ENCODE measurements at regions not wholly inside any gene's neighbourhood (a gene's known extent, or its start where the extent isn't known, plus 50 kb on each side); places are given as distances from the start of the nearest gene placed in this dataset.
"Not testable (repeated sequence)": the region's sequence is repeated elsewhere in the genome, so short reads cannot be mapped to it uniquely, and the experiment has no call there.

- Histone ChIP-seq H3K9ac (ENCODE audit: insufficient read length, low read depth) (no peak overlapping the region), H3K27me3 (ENCODE audit: insufficient read depth, insufficient read length) (no peaks in the 10 kb centered on the region), H3K4me3 (ENCODE audit: insufficient read length, low read depth) (no peak overlapping the region), H3K36me3 (ENCODE audit: insufficient read depth, insufficient read length, low read length) (no peaks in the 10 kb centered on the region), H3K9me3 (ENCODE audit: insufficient read depth, low read length) (no peaks in the 10 kb centered on the region), H3K4me1 (ENCODE audit: insufficient read depth, insufficient read length) (no peaks in the 10 kb centered on the region)
- TF ChIP-seq ZNF274 (IDR thresholded peaks at IDR 0.05; ENCODE audit: low read depth, low read length) (no peak), SUZ12 (IDR thresholded peaks at IDR 0.05; ENCODE audit: extremely low read depth, insufficient read depth, insufficient read length) (no peak), YY1 (IDR thresholded peaks at IDR 0.05; ENCODE audit: insufficient read depth, insufficient read length) (no peak)
- no peak for DNase-seq (ENCODE audit: low read depth, low spot score)
These were observed 353.3 kb downstream of the PAX1 start for GRCh38 chr20:22058746-22059145.

- Histone ChIP-seq H3K4me1 (ENCODE audit: insufficient read depth, insufficient read length) (no peaks in the 10 kb centered on the region), H3K9ac (ENCODE audit: insufficient read length, low read depth) (no peak overlapping the region), H3K9me3 (ENCODE audit: insufficient read depth, low read length) (no peaks in the 10 kb centered on the region), H3K27me3 (ENCODE audit: insufficient read depth, insufficient read length) (no peaks in the 10 kb centered on the region), H3K4me3 (ENCODE audit: insufficient read length, low read depth) (no peak overlapping the region), H3K36me3 (ENCODE audit: insufficient read depth, insufficient read length, low read length) (no peaks in the 10 kb centered on the region)
- TF ChIP-seq YY1 (IDR thresholded peaks at IDR 0.05; ENCODE audit: insufficient read depth, insufficient read length) = no peak
- no peak for DNase-seq (ENCODE audit: low read depth, low spot score)
These were observed 350.5 kb downstream of the PAX1 start for GRCh38 chr20:22055981-22056380.

- Histone ChIP-seq H3K9ac (ENCODE audit: insufficient read length, low read depth) (no peak overlapping the region), H3K4me3 (ENCODE audit: insufficient read length, low read depth) (no peak overlapping the region), H3K9me3 (ENCODE audit: insufficient read depth, low read length) (peaks cover 7% of the 10 kb centered on the region; the same call in 1 of the 2 replicates), H3K36me3 (ENCODE audit: insufficient read depth, insufficient read length, low read length) (no peaks in the 10 kb centered on the region), H3K4me1 (ENCODE audit: insufficient read depth, insufficient read length) (no peaks in the 10 kb centered on the region), H3K27me3 (ENCODE audit: insufficient read depth, insufficient read length) (no peaks in the 10 kb centered on the region)
- no peak for DNase-seq (ENCODE audit: low read depth, low spot score)
- TF ChIP-seq ZNF274 (IDR thresholded peaks at IDR 0.05; ENCODE audit: low read depth, low read length) (no peak), YY1 (IDR thresholded peaks at IDR 0.05; ENCODE audit: insufficient read depth, insufficient read length) (no peak), SUZ12 (IDR thresholded peaks at IDR 0.05; ENCODE audit: extremely low read depth, insufficient read depth, insufficient read length) (no peak)
These were observed 346.7 kb downstream of the PAX1 start for GRCh38 chr20:22052025-22052650.

GRCh38 chr20:22045956-22046507, 340.6 kb downstream of the PAX1 start:
- H3K9ac ChIP-seq (ENCODE audit: insufficient read length, low read depth); H3K27me3 ChIP-seq (ENCODE audit: insufficient read depth, insufficient read length); DNase-seq (ENCODE audit: low read depth, low spot score); H3K36me3 ChIP-seq (ENCODE audit: insufficient read depth, insufficient read length, low read length); H3K4me1 ChIP-seq (ENCODE audit: insufficient read depth, insufficient read length); H3K4me3 ChIP-seq (ENCODE audit: insufficient read length, low read depth): not testable (repeated sequence)
- peaks cover 11% of the 10 kb centered on the region; the same call in 1 of the 2 replicates for H3K9me3 ChIP-seq (ENCODE audit: insufficient read depth, low read length)

- no peaks in the 10 kb centered on the region for H3K9me3 ChIP-seq (ENCODE audit: insufficient read depth, low read length)
These were observed 322.0 kb downstream of the PAX1 start for GRCh38 chr20:22027423-22027822.

GRCh38 chr20:22020201-22020600, 314.7 kb downstream of the PAX1 start:
- H3K36me3 ChIP-seq (ENCODE audit: insufficient read depth, insufficient read length, low read length) = no peaks in the 10 kb centered on the region
- H3K9me3 ChIP-seq (ENCODE audit: insufficient read depth, low read length) = no peaks in the 10 kb centered on the region
- H3K9ac ChIP-seq (ENCODE audit: insufficient read length, low read depth) = no peak overlapping the region
- no peak overlapping the region for H3K4me3 ChIP-seq (ENCODE audit: insufficient read length, low read depth)
- TF ChIP-seq YY1 (IDR thresholded peaks at IDR 0.05; ENCODE audit: insufficient read depth, insufficient read length) (no peak), SUZ12 (IDR thresholded peaks at IDR 0.05; ENCODE audit: extremely low read depth, insufficient read depth, insufficient read length) (no peak), ZNF274 (IDR thresholded peaks at IDR 0.05; ENCODE audit: low read depth, low read length) (no peak)
- H3K4me1 ChIP-seq (ENCODE audit: insufficient read depth, insufficient read length) = no peaks in the 10 kb centered on the region
- DNase-seq (ENCODE audit: low read depth, low spot score) = no peak
- no peaks in the 10 kb centered on the region for H3K27me3 ChIP-seq (ENCODE audit: insufficient read depth, insufficient read length)

More at GRCh38 chr20:22027423-22027822, 322.0 kb downstream of the PAX1 start:
- no peak overlapping the region for H3K9ac ChIP-seq (ENCODE audit: insufficient read length, low read depth)
- no peak overlapping the region for H3K4me3 ChIP-seq (ENCODE audit: insufficient read length, low read depth)
- H3K27me3 ChIP-seq (ENCODE audit: insufficient read depth, insufficient read length) = no peaks in the 10 kb centered on the region
- TF ChIP-seq SUZ12 (IDR thresholded peaks at IDR 0.05; ENCODE audit: extremely low read depth, insufficient read depth, insufficient read length) (no peak), YY1 (IDR thresholded peaks at IDR 0.05; ENCODE audit: insufficient read depth, insufficient read length) (no peak), ZNF274 (IDR thresholded peaks at IDR 0.05; ENCODE audit: low read depth, low read length) (no peak)
- no peak for DNase-seq (ENCODE audit: low read depth, low spot score)
- peaks cover 2% of the 10 kb centered on the region for H3K4me1 ChIP-seq (ENCODE audit: insufficient read depth, insufficient read length)
- no peaks in the 10 kb centered on the region for H3K36me3 ChIP-seq (ENCODE audit: insufficient read depth, insufficient read length, low read length)

GRCh38 chr20:22008456-22008855, 303.0 kb downstream of the PAX1 start:
- TF ChIP-seq SUZ12 (IDR thresholded peaks at IDR 0.05; ENCODE audit: extremely low read depth, insufficient read depth, insufficient read length) = no peak
- TF ChIP-seq ZNF274 (IDR thresholded peaks at IDR 0.05; ENCODE audit: low read depth, low read length) = no peak
- TF ChIP-seq YY1 (IDR thresholded peaks at IDR 0.05; ENCODE audit: insufficient read depth, insufficient read length) = no peak

More at GRCh38 chr20:22008456-22008855, 303.0 kb downstream of the PAX1 start:
- H3K36me3 ChIP-seq (ENCODE audit: insufficient read depth, insufficient read length, low read length) = no peaks in the 10 kb centered on the region
- H3K9me3 ChIP-seq (ENCODE audit: insufficient read depth, low read length) = peaks cover 6% of the 10 kb centered on the region; the same call in 1 of the 2 replicates
- H3K27me3 ChIP-seq (ENCODE audit: insufficient read depth, insufficient read length) = no peaks in the 10 kb centered on the region
- no peak for DNase-seq (ENCODE audit: low read depth, low spot score)
- no peaks in the 10 kb centered on the region for H3K4me1 ChIP-seq (ENCODE audit: insufficient read depth, insufficient read length)
- H3K9ac ChIP-seq (ENCODE audit: insufficient read length, low read depth) = no peak overlapping the region
- no peak overlapping the region for H3K4me3 ChIP-seq (ENCODE audit: insufficient read length, low read depth)
